PFSK-1 (cell line): ENCODE measurements at regions not wholly inside any gene's neighbourhood (a gene's known extent, or its start where the extent isn't known, plus 50 kb on each side); places are given as distances from the start of the nearest gene placed in this dataset.

Experiments
- FOXP2 ChIP-seq: optimal IDR thresholded peaks from 2 replicates; pipeline ENCODE3; 2011; ENCODE audit warnings: borderline replicate concordance, control low read depth, inconsistent platforms; ENCODE audit not compliant: insufficient read depth; ENCODE audit errors: extremely low read length, extremely low read depth
- POLR2AphosphoS5 ChIP-seq: IDR thresholded peaks from 2 replicates; pipeline ENCODE4 v1.6.1; 2012; ENCODE audit warnings: low read depth, mild to moderate bottlenecking, control low read depth, low read length, moderate library complexity
- SIN3A ChIP-seq: IDR thresholded peaks from 2 replicates; pipeline ENCODE4 v1.6.1; 2012; ENCODE audit warnings: mild to moderate bottlenecking, low read length, moderate library complexity, borderline replicate concordance; ENCODE audit not compliant: insufficient read depth
- TAF1 ChIP-seq: IDR thresholded peaks from 2 replicates; pipeline ENCODE4 v1.6.1; 2012; ENCODE audit warnings: low read length, control low read depth, borderline replicate concordance; ENCODE audit not compliant: insufficient read depth
- TF ChIP-seq, protein P1 (sequence below), 2 experiments: IDR thresholded peaks; 2 replicates each; pipeline versions ENCODE4 v1.6.1 to v1.8.0; 2011 to 2012; ENCODE audit warnings: low read depth in 2 of 2, low read length in 2 of 2, control low read depth in 1 of 2, inconsistent platforms in 1 of 2, mild to moderate bottlenecking in 1 of 2, moderate library complexity in 1 of 2; ENCODE audit not compliant: insufficient read depth in 1 of 2

DNA sequence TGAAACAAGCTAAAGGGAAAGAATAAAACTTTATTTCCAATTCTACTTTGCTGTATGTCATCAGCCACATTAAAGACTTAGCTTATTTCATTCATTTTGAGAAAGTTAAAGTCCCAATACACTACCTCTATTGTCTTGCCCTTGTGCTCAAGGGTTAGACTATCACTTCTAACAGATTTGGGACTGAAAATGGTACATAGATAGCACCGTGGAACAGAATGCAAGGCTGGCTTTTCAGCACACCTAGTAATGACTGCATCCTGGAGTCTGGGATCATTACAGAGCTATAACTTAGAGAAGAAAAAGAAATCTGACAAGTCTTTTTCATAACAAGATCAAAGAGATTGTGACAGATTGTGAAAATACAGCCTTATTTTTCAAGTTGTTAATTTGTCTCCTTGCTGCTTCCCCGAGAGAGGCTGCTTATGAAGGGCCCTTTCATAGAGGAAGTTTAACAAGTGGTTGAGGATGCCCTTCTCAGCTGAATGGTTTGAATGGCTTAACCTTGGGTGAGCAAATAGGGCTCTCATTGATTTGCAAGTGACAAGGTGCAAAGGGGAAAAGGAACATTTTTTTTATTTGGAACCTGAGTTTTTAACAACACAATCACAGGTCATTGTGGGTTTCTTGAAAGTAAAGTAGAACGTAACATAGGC lies 371.8 kb downstream of the EPHA4 start:
- TF ChIP-seq, protein P1, sequence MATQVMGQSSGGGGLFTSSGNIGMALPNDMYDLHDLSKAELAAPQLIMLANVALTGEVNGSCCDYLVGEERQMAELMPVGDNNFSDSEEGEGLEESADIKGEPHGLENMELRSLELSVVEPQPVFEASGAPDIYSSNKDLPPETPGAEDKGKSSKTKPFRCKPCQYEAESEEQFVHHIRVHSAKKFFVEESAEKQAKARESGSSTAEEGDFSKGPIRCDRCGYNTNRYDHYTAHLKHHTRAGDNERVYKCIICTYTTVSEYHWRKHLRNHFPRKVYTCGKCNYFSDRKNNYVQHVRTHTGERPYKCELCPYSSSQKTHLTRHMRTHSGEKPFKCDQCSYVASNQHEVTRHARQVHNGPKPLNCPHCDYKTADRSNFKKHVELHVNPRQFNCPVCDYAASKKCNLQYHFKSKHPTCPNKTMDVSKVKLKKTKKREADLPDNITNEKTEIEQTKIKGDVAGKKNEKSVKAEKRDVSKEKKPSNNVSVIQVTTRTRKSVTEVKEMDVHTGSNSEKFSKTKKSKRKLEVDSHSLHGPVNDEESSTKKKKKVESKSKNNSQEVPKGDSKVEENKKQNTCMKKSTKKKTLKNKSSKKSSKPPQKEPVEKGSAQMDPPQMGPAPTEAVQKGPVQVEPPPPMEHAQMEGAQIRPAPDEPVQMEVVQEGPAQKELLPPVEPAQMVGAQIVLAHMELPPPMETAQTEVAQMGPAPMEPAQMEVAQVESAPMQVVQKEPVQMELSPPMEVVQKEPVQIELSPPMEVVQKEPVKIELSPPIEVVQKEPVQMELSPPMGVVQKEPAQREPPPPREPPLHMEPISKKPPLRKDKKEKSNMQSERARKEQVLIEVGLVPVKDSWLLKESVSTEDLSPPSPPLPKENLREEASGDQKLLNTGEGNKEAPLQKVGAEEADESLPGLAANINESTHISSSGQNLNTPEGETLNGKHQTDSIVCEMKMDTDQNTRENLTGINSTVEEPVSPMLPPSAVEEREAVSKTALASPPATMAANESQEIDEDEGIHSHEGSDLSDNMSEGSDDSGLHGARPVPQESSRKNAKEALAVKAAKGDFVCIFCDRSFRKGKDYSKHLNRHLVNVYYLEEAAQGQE (IDR thresholded peaks at IDR 0.05; ENCODE audit: insufficient read depth in 1 of 2, low read depth in 2 of 2, low read length in 2 of 2): no peak
- no peak for TF ChIP-seq POLR2AphosphoS5
- no peak for TF ChIP-seq SIN3A
- no peak for TF ChIP-seq TAF1
- TF ChIP-seq FOXP2: no peak

DNA sequence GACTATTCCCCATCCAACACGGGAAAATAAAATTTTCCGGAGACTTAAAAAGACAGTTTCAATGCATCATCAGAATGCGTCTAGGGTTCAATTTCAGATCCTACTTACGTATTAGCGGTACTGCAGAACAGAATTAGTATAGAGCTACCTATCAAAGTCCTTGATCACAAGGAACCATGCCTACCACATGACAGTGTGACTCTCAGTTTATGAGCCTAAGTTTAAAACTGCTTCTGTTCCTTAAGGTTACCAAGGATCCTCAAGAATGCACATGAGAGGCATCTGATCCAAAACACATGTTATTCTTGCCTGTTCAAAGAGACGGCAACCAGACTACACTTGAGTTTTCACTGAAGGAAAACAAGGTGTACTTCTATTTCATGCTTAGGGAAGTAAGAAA lies 369.7 kb downstream of the EPHA4 start:
- TF ChIP-seq TAF1: no peak
- no peak for TF ChIP-seq FOXP2
- TF ChIP-seq, protein P1 (IDR thresholded peaks at IDR 0.05; ENCODE audit: insufficient read depth in 1 of 2, low read depth in 2 of 2, low read length in 2 of 2): no peak
- no peak for TF ChIP-seq SIN3A
- no peak for TF ChIP-seq POLR2AphosphoS5

DNA sequence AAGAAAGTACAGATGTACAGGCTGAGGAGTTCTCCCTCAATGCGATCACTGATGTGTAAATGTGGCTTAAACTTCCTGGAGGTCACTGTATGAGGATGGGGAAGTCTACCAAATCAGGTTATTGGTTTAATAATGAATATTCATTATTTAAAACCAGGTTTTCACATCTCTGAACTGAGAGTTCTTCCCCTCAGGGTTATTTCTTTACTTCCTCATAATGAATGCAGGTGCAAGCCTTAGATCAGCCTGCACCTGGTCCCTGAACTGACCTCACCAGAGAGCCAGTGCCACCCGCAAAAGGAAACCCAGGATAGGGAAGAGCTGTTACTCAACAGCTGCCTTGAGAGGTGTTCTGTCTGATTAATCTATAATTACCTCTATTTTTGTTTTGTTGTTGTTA lies 369.0 kb downstream of the EPHA4 start:
- TF ChIP-seq, protein P1 (IDR thresholded peaks at IDR 0.05; ENCODE audit: insufficient read depth in 1 of 2, low read depth in 2 of 2, low read length in 2 of 2): no peak
- no peak for TF ChIP-seq TAF1
- no peak for TF ChIP-seq FOXP2
- TF ChIP-seq SIN3A: no peak
- no peak for TF ChIP-seq POLR2AphosphoS5

DNA sequence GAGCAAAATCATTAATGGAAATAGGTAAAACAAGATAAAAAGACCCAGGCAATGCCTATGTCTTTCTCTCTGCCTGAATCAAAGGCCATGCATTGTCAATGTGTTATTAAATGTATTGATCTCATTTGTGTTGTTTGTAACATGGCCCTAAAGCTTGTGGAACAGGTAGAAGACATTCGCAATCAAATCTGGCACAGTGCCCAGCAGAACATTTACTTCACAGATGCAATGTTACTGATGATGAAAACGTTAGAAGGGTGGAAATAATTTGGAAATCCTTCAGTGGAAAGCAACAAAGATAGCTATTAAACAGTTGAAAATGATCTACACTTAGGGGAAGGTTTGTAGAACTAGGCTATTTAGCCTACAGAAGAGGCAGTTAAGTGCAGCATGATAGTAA lies 368.2 kb downstream of the EPHA4 start:
- TF ChIP-seq TAF1: no peak
- TF ChIP-seq POLR2AphosphoS5: no peak
- TF ChIP-seq SIN3A: no peak
- no peak for TF ChIP-seq FOXP2
- TF ChIP-seq, protein P1 (IDR thresholded peaks at IDR 0.05; ENCODE audit: insufficient read depth in 1 of 2, low read depth in 2 of 2, low read length in 2 of 2): no peak
